OCI-LY7 (cell line): ENCODE measurements at regions not wholly inside any gene's neighbourhood (a gene's known extent, or its start where the extent isn't known, plus 50 kb on each side); places are given as distances from the start of the nearest gene placed in this dataset.

Source experiments
- BruUV-seq: library from RNA; stranded (reverse); fragments of 400-500 nt; replicated peaks from 2 replicates; lab custom pipeline; 2021; lab: Mats Ljungman, UMichigan
- CTCF ChIA-PET: fragments of 300-600 bp; sonication (Branson Sonifier 250); formaldehyde crosslinking; loops from one replicate; lab custom pipeline; 2022; ENCODE audit warnings: antibody characterized with exemption; ENCODE audit not compliant: unreplicated experiment; lab: Charles Lee
- POLR2A ChIA-PET: fragments of 300-600 bp; sonication (Branson Sonifier 250); formaldehyde crosslinking; loops from one replicate; lab custom pipeline; 2022; ENCODE audit warnings: antibody characterized with exemption; lab: Charles Lee
- DNase-seq: peaks from one replicate; pipeline ENCODE4 v3.0.0-alpha.2; 2015; ENCODE audit warnings: low spot score
- H2AFZ ChIP-seq: fragments of 200-600 bp; sonication (generic), shearing (Covaris generic); 2 replicates; pipeline ENCODE4 v1.6.1; 2014; ENCODE audit warnings: mild to moderate bottlenecking, antibody characterized with exemption, low read length, moderate library complexity
- H3K27ac ChIP-seq: fragments of 200-600 bp; sonication (generic); 2 replicates; pipeline ENCODE4 v1.5.1; 2014; ENCODE audit warnings: mixed run types, low read depth, mild to moderate bottlenecking, moderate library complexity, low read length, inconsistent platforms; ENCODE audit not compliant: poor library complexity, severe bottlenecking
- H3K36me3 ChIP-seq: fragments of 200-600 bp; sonication (generic); 2 replicates; pipeline ENCODE4 v1.6.1; 2014; ENCODE audit warnings: mild to moderate bottlenecking, antibody characterized with exemption, low read length, moderate library complexity, mixed read lengths; ENCODE audit not compliant: insufficient read depth
- H3K4me1 ChIP-seq: fragments of 200-600 bp; sonication (generic); 2 replicates; pipeline ENCODE4 v1.5.1; 2014; ENCODE audit warnings: mild to moderate bottlenecking, low read length; ENCODE audit not compliant: insufficient read depth, poor library complexity, severe bottlenecking
- H3K4me2 ChIP-seq: fragments of 200-600 bp; sonication (generic); 2 replicates; pipeline ENCODE4 v1.6.1; 2014; ENCODE audit warnings: mild to moderate bottlenecking, low read length
- H3K4me3 ChIP-seq: fragments of 200-600 bp; sonication (generic); 2 replicates; pipeline ENCODE4 v1.5.1; 2014; ENCODE audit warnings: mild to moderate bottlenecking, low read depth, low read length; ENCODE audit not compliant: poor library complexity, severe bottlenecking
- H3K79me2 ChIP-seq: fragments of 200-600 bp; sonication (generic); 2 replicates; pipeline ENCODE4 v1.6.1; 2016; ENCODE audit warnings: low read depth, mild to moderate bottlenecking, low read length, moderate library complexity, mixed read lengths; ENCODE audit not compliant: insufficient read depth
- H3K9me2 ChIP-seq: fragments of 200-600 bp; sonication (generic); 2 replicates; pipeline ENCODE4 v1.6.1; 2016; ENCODE audit warnings: mild to moderate bottlenecking, low read length, mixed read lengths; ENCODE audit not compliant: insufficient read depth
- H3K9me3 ChIP-seq: fragments of 200-600 bp; sonication (generic); 2 replicates; pipeline ENCODE4 v1.6.1; 2014; ENCODE audit warnings: mild to moderate bottlenecking, mixed run types, low read length, mixed read lengths
- H4K20me1 ChIP-seq: fragments of 200-600 bp; sonication (generic); 2 replicates; pipeline ENCODE4 v1.6.1; 2014; ENCODE audit warnings: mild to moderate bottlenecking, antibody characterized with exemption, low read length, moderate library complexity, mixed read lengths; ENCODE audit not compliant: insufficient read depth
- CTCF ChIP-seq: fragments of 200-600 bp; sonication (generic); conservative IDR thresholded peaks from 2 replicates; pipeline ENCODE4 v1.5.1; 2014; ENCODE audit warnings: mild to moderate bottlenecking, antibody characterized with exemption, low read length, moderate library complexity, mixed read lengths
- EZH2phosphoT487 ChIP-seq: fragments of 200-600 bp; sonication (generic); IDR thresholded peaks from 2 replicates; pipeline ENCODE4 v1.6.1; 2018; ENCODE audit warnings: low read depth, borderline replicate concordance, mild to moderate bottlenecking, mixed run types, antibody characterized with exemption, low read length, moderate library complexity, mixed read lengths
- intact Hi-C: fragments of 100-400 bp; cut with micrococcal nuclease; formaldehyde crosslinking; loops from one replicate; pipeline ENCODE4 v1.10.0; 2022; ENCODE audit not compliant: unreplicated experiment

DNA sequence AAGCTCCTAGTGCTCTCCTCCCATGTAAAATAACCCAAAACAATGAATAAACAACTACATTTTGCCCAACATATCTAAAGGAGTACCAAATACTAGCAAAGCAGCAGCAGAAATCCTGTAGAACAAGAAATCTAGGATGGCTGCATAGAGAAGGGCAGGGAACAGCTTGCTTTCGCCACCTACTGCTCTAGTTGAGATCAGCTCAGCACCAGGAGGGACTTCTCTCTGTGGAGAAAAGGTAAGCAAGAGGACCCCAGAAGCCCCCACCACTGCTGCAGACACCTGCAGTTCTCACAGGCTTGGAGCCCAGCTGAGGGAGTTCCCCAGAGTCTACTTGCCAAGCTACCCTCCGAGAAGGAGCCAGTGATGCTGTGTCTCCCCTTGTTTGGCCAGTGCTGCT, 243.0 kb upstream of the CHST9 start:
- no peaks in the 10 kb centered on the region for H3K9me2 ChIP-seq
- H2AFZ ChIP-seq = no peak overlapping the region
- H3K79me2 ChIP-seq = no peaks in the 10 kb centered on the region
- no peak overlapping the region for H3K27ac ChIP-seq
- DNase-seq = no peak
- H3K4me3 ChIP-seq = no peak overlapping the region
- CTCF ChIA-PET = no interaction called here
- intact Hi-C loops = no loop called here
- no TSS peak for BruUV-seq
- no peaks in the 10 kb centered on the region for H3K9me3 ChIP-seq
- no peaks in the 10 kb centered on the region for H3K4me1 ChIP-seq
- H3K4me2 ChIP-seq = no peak overlapping the region
- POLR2A ChIA-PET = no interaction called here
- H3K36me3 ChIP-seq = no peaks in the 10 kb centered on the region
- no peak for TF ChIP-seq CTCF
- no peak for TF ChIP-seq EZH2phosphoT487
- H4K20me1 ChIP-seq = no peaks in the 10 kb centered on the region

DNA sequence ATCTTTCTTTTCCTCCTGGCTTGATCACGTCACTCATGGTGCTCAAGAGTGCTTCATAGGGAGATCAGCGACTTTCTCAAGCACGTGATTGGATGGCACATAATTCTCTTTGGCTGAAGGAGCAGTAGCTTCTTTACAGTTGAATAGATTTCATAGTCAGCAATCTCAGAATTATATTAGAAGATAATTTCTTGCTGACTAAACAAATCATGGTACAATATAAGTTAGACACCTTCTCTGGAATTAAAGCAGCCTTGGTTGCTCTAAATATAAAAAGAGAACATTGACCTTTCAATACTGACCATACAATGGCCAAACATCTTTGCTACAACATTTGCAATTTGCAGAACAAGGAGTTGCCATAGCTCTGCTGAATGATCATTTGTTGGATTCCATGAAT, 238.5 kb upstream of the CHST9 start:
- no peaks in the 10 kb centered on the region for H4K20me1 ChIP-seq
- no peaks in the 10 kb centered on the region for H3K79me2 ChIP-seq
- no peaks in the 10 kb centered on the region for H3K9me3 ChIP-seq
- no peak overlapping the region for H3K4me2 ChIP-seq
- H2AFZ ChIP-seq = no peak overlapping the region
- ChIA-PET CTCF (no interaction called here), POLR2A (interaction anchor here (0.6 kb wide), 1 partner anchor 10 kb away, joined by 3 read pairs; no protein-coding TSS in a partner anchor)
- no peak for TF ChIP-seq CTCF
- TF ChIP-seq EZH2phosphoT487 = no peak
- no peak overlapping the region for H3K4me3 ChIP-seq
- BruUV-seq = no TSS peak
- no peaks in the 10 kb centered on the region for H3K4me1 ChIP-seq
- DNase-seq = no peak
- intact Hi-C loops = no loop called here
- H3K9me2 ChIP-seq = no peaks in the 10 kb centered on the region
- no peaks in the 10 kb centered on the region for H3K36me3 ChIP-seq
- no peak overlapping the region for H3K27ac ChIP-seq

DNA sequence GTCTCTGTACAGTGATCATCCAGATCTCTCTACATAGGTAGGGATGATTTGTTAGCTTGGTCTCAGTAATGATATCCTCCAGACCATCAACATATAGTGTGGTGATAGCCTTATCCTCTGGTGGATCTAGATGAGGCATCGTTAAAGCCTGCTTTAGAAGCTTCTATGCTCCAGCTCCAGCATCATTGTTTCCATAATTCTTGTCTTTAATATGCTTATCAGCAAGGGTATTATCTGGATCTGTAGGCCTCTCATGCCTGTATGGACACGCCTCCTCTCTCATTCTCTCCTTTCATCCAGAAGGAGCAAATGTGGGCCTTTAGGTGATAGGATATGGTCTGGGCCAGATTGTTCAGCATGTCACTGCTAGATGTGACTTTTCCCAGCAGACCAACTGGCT, 234.5 kb upstream of the CHST9 start:
- no peaks in the 10 kb centered on the region for H3K36me3 ChIP-seq
- TF ChIP-seq EZH2phosphoT487 (no peak), CTCF (no peak)
- no TSS peak for BruUV-seq
- intact Hi-C loops = no loop called here
- H3K4me3 ChIP-seq = no peak overlapping the region
- CTCF ChIA-PET = no interaction called here
- H3K27ac ChIP-seq = no peak overlapping the region
- H2AFZ ChIP-seq = no peak overlapping the region
- POLR2A ChIA-PET = no interaction called here
- DNase-seq = no peak
- no peaks in the 10 kb centered on the region for H4K20me1 ChIP-seq
- H3K4me1 ChIP-seq = no peaks in the 10 kb centered on the region
- H3K79me2 ChIP-seq = no peaks in the 10 kb centered on the region
- H3K4me2 ChIP-seq = no peak overlapping the region
- no peaks in the 10 kb centered on the region for H3K9me2 ChIP-seq
- H3K9me3 ChIP-seq = no peaks in the 10 kb centered on the region
